ENCODE measurements at regions not wholly inside any gene's neighbourhood (a gene's known extent, or its start where the extent isn't known, plus 50 kb on each side); places are given as distances from the start of the nearest gene placed in this dataset.

GRCh38 chr16:25550647-25551046 is 141.1 kb upstream of the HS3ST4 start:
- TF ChIP-seq MAX (IDR thresholded peaks at IDR 0.05) (no peak), YY1 (IDR thresholded peaks at IDR 0.05; ENCODE audit: low read depth) (no peak), EP300 (IDR thresholded peaks at IDR 0.05; ENCODE audit: borderline replicate concordance) (no peak), CREB1 (IDR thresholded peaks at IDR 0.05; ENCODE audit: low read depth) (no peak), FOXM1 (IDR thresholded peaks at IDR 0.05; ENCODE audit: borderline replicate concordance, low read depth) (no peak), RAD21 (IDR thresholded peaks at IDR 0.05; ENCODE audit: low read depth) (no peak), TEAD4 (IDR thresholded peaks at IDR 0.05) (no peak), ZBTB7A (IDR thresholded peaks at IDR 0.05; ENCODE audit: low read depth) (no peak), TAF1 (IDR thresholded peaks at IDR 0.05; ENCODE audit: low read depth) (no peak), REST (IDR thresholded peaks at IDR 0.05; ENCODE audit: low read depth) (no peak), USF1 (IDR thresholded peaks at IDR 0.05) (no peak), TCF12 (IDR thresholded peaks at IDR 0.05; ENCODE audit: low read depth) (no peak), NFIC (IDR thresholded peaks at IDR 0.05) (no peak)
